ENCODE measurements at regions not wholly inside any gene's neighbourhood (a gene's known extent, or its start where the extent isn't known, plus 50 kb on each side); places are given as distances from the start of the nearest gene placed in this dataset.
"Not testable (repeated sequence)": the region's sequence is repeated elsewhere in the genome, so short reads cannot be mapped to it uniquely, and the experiment has no call there.

DNA sequence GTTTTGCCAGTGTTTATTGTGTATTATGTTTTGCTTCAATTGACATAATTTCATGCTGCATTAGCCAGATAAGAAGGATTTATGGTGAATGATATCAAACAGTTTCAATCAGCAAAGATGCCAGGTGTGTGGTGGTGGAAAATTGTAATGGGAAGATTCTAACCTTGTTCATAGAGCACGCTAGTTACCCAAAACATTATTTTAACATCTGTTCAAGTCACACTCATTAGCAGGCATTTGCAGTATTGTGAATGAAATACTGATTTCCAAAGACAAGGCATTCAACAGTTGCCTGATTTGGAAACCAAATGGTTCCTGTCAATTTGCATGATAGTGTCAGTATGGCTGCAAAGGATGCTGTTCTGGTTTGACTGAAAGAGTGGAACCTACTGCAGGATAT lies 129.7 kb downstream of the EPC1 start:
- no peak for DNase-seq

DNA sequence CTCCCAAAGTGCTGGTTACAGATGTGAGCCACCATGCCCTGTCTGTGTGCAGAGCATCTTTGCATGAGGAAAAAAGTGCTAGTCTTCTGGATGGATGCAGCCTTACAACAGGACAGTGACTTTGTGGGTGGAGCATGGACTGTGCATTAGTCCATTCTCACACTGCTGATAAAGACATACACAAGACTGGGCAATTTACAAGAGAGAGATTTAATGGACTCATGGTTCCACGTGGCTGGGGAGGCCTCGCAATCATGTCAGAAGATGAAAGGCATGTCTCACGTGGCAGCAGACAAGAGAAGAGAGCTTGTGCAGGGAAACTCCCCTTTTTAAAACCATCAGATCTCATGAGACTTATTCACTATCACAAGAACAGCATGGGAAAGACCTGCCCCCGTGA lies 133.1 kb downstream of the EPC1 start:
- not testable (repeated sequence) for DNase-seq

- DNase-seq, result no peak
Measured at GRCh38 chr10:32211046-32211363, 136.0 kb downstream of the EPC1 start.

DNA sequence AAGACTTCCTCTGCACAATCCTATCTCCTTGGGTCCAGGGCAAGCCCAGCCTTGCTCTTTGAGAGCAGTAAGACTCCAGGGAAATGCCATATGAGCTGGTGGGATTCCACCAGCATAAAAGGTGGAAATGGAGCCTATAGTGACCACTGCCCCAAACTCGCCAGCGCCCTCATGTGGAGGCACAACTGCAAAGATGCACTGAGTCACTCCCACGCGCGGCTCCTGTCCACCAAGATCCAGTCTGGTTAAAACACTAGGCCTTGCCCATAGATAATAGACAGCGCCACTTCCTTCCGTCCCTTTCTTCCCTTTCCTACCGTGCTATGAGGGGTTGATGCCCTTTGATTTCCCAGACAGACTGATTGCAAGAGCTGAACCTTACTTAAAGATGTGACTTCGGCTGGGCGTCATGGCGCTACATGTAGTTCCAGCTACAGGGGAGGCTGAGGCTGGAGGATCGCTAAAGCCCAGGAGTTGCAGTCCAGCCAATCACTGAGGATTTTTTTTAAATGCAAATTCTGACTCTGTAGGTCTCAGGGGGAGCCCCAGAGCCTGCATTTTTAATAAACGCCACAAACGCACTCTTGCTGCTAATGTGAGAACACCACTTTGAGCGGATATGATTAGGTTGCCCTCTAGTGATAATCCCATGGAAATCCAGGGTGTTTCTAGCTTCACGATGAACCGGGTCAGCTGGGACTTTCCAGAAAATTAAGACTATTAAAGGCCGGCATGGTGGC lies 136.5 kb downstream of the EPC1 start:
- peak; percentile 70 for DNase-seq

GRCh38 chr10:32208005-32208404 lies 139.0 kb downstream of the EPC1 start:
- DNase-seq, result not testable (repeated sequence)

DNA sequence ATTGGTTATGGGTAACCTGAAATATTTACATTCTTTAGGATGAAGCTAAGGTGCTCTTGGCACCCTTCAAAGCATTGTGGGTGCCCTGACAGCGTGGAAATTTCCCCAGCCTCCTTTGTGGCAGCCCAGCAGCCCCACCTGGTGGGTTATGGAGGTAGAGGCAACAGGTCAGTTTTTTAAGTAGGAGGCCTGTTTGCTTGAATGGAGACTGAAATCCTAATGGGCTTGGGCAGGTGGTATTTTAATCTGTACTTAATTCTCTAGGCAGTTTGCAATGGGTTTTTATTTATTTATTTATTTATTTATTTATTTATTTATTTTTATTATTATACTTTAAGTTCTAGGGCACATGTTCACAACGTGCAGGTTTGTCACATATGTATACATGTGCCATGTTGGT lies 139.4 kb downstream of the EPC1 start:
- peak; percentile 44 for DNase-seq

- DNase-seq, result peak; percentile 68
Measured at GRCh38 chr10:32205670-32206069, 141.3 kb downstream of the EPC1 start.

GRCh38 chr10:32204606-32205005 lies 142.4 kb downstream of the EPC1 start:
- no peak for DNase-seq

GRCh38 chr10:32199714-32200394 lies 143.6 kb upstream of the KIF5B start:
- DNase-seq, result no peak

GRCh38 chr10:32197423-32197822 lies 141.2 kb upstream of the KIF5B start:
- no peak for DNase-seq

DNA sequence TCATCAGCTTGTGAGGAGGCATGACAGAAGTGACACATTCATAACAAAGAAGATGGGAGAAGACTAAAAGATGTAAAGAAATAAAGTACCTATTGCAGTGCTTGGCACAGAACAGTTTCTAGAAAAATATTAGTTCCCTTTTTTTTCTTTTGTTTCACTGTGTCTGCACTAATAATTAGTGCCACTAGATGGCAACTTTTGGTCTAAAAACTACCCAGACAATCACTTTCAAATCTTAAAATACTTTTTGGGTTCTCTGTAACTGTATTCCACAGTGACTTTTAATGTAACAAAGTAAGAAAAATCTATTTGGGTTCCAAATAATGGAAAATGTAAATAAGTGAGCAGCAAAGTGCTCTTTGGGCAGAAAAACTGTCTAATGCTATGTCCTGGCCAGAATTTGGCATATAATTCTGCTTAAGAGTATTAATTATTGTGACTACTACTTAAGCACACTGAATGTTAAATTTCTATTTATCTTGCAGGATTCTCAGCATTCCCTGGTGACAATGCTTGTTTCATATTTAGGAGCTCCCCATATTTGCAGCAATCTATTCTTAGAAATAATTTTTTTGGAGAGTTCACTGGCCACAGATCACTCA lies 134.8 kb upstream of the KIF5B start:
- DNase-seq, result peak; percentile 50

GRCh38 chr10:32189400-32190084 lies 133.3 kb upstream of the KIF5B start:
- DNase-seq, result peak; percentile 29

GRCh38 chr10:32188601-32189000 lies 132.4 kb upstream of the KIF5B start:
- not testable (repeated sequence) for DNase-seq

DNA sequence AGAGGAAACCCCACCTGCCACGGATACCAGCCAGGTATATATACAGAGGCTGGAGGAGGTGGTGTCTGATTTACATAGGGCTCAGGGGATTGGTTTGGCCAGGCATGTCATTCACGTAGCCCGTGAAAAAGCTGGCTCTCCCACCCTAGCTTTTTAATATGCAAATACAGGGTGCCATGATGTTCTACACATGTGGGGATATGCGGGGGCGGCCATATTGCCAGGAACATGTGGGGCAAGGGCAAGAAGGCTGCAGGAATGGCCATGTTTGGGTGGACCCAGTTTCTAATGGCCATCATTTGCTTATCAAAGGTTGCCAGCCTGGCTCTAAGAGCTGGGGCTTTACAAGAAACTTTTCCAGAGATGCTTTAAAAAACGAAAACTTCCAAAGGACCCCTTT lies 131.5 kb upstream of the KIF5B start:
- no peak for DNase-seq

- DNase-seq, result not testable (repeated sequence)
Measured at GRCh38 chr10:32183652-32184051, 127.4 kb upstream of the KIF5B start.

- no peak for DNase-seq
Measured at GRCh38 chr10:32182476-32182875, 126.3 kb upstream of the KIF5B start.

DNA sequence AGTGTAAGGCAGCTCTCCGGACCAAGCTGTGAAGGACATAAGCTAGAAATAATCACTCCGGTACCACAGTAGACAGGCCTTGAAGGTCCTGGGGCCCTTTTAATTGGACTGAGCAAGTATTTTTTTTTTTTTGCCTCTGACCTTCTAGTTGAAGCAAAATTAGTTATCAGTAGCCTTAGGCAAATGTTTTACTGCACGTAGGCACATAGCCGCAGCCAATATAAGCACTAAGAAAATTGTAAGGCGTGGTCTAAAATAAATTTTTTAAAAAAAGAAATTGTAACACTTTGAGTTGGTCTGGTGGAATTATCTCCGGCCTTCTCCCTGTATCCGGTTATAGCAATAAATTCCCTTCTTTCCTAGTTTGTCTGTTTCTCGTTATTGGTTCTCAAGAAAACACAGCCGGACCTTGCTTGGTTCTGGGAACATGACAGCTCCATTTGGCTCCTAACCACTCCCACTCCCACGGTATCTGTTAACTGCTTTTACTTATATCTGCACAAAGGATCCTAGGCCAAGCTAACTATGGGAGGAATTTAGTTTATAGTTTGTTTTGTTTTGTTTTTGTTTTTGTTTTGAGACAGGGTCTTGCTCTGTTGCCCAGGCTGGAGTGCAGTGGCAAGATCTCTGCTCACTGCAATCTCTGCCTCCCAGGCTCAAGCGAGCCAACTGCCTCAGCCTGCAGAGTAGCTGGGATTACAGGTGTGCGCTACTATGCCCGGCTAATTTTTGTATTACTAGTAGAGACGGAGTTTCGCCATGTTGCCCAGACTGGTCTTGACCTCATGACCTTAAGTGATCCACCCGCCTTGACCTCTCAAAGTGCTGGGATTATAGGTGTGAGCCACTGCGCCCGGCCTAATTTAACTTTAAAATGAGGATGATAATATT lies 124.4 kb upstream of the KIF5B start:
- DNase-seq, result no peak

GRCh38 chr10:32179836-32180235 lies 123.6 kb upstream of the KIF5B start:
- DNase-seq, result no peak

DNA sequence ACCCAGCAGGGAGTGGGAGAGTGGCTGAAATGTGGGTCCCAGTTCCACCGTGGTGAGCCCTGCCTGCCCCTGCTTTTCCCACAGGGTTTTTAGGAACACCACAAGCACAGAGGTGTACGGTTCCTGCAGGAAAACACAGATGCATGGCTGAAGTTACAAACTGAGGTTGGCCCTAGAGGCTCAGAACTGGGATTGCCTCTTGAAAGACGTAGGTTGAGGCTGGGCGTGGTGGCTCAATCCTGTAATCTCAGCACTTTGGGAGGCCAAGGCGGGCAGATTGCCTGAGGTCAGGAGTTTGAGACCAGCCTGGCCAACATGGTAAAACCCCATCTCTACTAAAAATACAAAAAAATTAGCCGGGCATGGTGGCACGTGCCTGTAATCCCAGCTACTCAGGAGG lies 121.4 kb upstream of the KIF5B start:
- not testable (repeated sequence) for DNase-seq

- DNase-seq, result no peak
Measured at GRCh38 chr10:32175629-32176028, 119.4 kb upstream of the KIF5B start.

GRCh38 chr10:32174349-32174893 lies 118.2 kb upstream of the KIF5B start:
- DNase-seq, result no peak

DNA sequence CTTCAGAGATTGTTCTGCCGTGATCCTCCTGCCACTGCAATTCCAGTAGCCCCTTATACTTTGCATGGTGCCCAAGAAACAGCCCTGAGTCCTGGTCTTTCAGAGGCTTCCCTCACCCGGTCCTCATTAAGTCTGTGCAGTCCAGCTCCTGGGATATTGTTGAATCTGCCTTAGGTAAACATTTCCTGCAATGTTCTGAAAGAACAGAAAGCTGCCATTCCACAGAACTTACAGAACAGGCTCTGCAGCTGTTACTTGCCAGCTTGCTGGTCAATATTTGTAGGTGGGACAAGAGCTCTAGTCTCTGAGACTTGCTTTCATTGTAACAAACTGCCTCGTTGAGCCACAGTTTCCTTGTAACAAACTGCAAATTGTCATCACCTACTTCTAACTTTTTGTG lies 115.0 kb upstream of the KIF5B start:
- no peak for DNase-seq

Data from fibroblast of skin of back (primary cell).